K562 (cell line): ENCODE measurements at regions not wholly inside any gene's neighbourhood (a gene's known extent, or its start where the extent isn't known, plus 50 kb on each side); places are given as distances from the start of the nearest gene placed in this dataset.

Experiments
- ATAC-seq: fragments of 200-7000 bp; cut with Tn5 transposase; 3 replicates; pipeline ENCODE4 v1.9.1; 2020; ENCODE audit warnings: moderate library complexity
- BruUV-seq: library from RNA; stranded (reverse); fragments of 400-500 nt; replicated peaks from 2 replicates; lab custom pipeline; 2021; lab: Mats Ljungman, UMichigan
- CTCF ChIA-PET: fragments of 300-600 bp; formaldehyde crosslinking; extraction: SDS; loops from one replicate; lab custom pipeline; 2021; ENCODE audit warnings: low intra/inter-chr PET ratio; lab: Yijun Ruan, JAX
- POLR2A ChIA-PET: fragments of 300-600, 350-650 bp; sonication (Branson Sonifier 250); formaldehyde crosslinking; extraction: SDS; loops from one replicate; lab custom pipeline; 2021; ENCODE audit warnings: antibody characterized with exemption, inconsistent platforms; lab: Yijun Ruan, JAX
- DNase-seq, 4 experiments: peaks; one replicate each; pipeline versions ENCODE4 v3.0.0 to v3.0.0-alpha.2; 2011 to 2018; ENCODE audit warnings: low spot score in 3 of 4, mixed read lengths in 3 of 4; ENCODE audit errors: extremely low read depth in 1 of 4
- FAIRE-seq: peaks from 2 replicates; lab custom pipeline; 2011; peaks lifted over from hg19 to GRCh38; lab: Jason Lieb, UNC
- H2AFZ ChIP-seq: 2 replicates; pipeline ENCODE4 v1.6.0; 2011; ENCODE audit warnings: low read depth, low read length, control low read depth, inconsistent platforms
- H3K27ac ChIP-seq: fragments of 200-600 bp; 3 replicates; pipeline ENCODE4 v1.8.0; 2011; ENCODE audit warnings: low read depth, mild to moderate bottlenecking, control low read depth, inconsistent platforms, low read length, moderate library complexity, mixed read lengths; ENCODE audit errors: extremely low read depth
- H3K27me3 ChIP-seq, 2 experiments: fragments of 300-600 bp in 1 of 2; 2 replicates in 1 of 2; 3 replicates in 1 of 2; pipeline versions ENCODE4 v1.6.0 to v1.8.0; 2011; ENCODE audit warnings: inconsistent platforms in 2 of 2, low read length in 2 of 2, mild to moderate bottlenecking in 1 of 2, mixed read lengths in 1 of 2, moderate library complexity in 1 of 2; ENCODE audit not compliant: control insufficient read depth in 2 of 2, insufficient read depth in 2 of 2
- H3K36me3 ChIP-seq: fragments of 300-600 bp; 3 replicates; pipeline ENCODE4 v1.8.0; 2011; ENCODE audit warnings: mild to moderate bottlenecking, low read length, inconsistent platforms; ENCODE audit not compliant: control insufficient read depth, insufficient read depth
- H3K4me1 ChIP-seq, 2 experiments: fragments of 200-600 bp in 1 of 2; replicated peaks in 1 of 2; 2 replicates in 1 of 2; 3 replicates in 1 of 2; pipeline versions ENCODE4 v1.5.1 to v1.8.0; 2011; ENCODE audit warnings: inconsistent platforms in 2 of 2, low read length in 2 of 2, mild to moderate bottlenecking in 1 of 2, mixed read lengths in 1 of 2, moderate library complexity in 1 of 2; ENCODE audit not compliant: control insufficient read depth in 2 of 2, insufficient read depth in 2 of 2
- H3K4me2 ChIP-seq: 2 replicates; pipeline ENCODE4 v1.6.1; 2011; ENCODE audit warnings: low read length, control low read depth, inconsistent platforms, mixed read lengths; ENCODE audit not compliant: insufficient read depth
- H3K4me3 ChIP-seq: fragments of 200-600 bp; sonication (generic), shearing (Covaris generic); 2 replicates; pipeline ENCODE4 v1.5.1; 2016; ENCODE audit warnings: control low read depth, inconsistent platforms
- H3K79me2 ChIP-seq: fragments of 200-600 bp; 3 replicates; pipeline ENCODE4 v1.8.0; 2011; ENCODE audit warnings: low read length, inconsistent platforms; ENCODE audit not compliant: control insufficient read depth, insufficient read depth
- H3K9ac ChIP-seq, 2 experiments: 2 replicates each; pipeline versions ENCODE4 v1.6.0 to v1.6.1; 2011; ENCODE audit warnings: low read depth in 2 of 2, low read length in 2 of 2, control low read depth in 1 of 2, inconsistent platforms in 1 of 2, mild to moderate bottlenecking in 1 of 2, mixed read lengths in 1 of 2; ENCODE audit not compliant: insufficient read depth in 1 of 2
- H3K9me1 ChIP-seq: one replicate; pipeline ENCODE4 v1.6.0; 2011; ENCODE audit warnings: inconsistent platforms, mild to moderate bottlenecking, low read length, moderate library complexity; ENCODE audit not compliant: control insufficient read depth, insufficient read depth
- H3K9me3 ChIP-seq: replicated peaks from 2 replicates; pipeline ENCODE4 v1.5.1; 2011; ENCODE audit warnings: low read depth, low read length, inconsistent platforms; ENCODE audit not compliant: control insufficient read depth, insufficient read depth
- H4K20me1 ChIP-seq: replicated peaks from 2 replicates; pipeline ENCODE4 v1.6.1; 2011; ENCODE audit warnings: low read length, inconsistent platforms, mixed read lengths; ENCODE audit not compliant: control insufficient read depth, insufficient read depth
- ATF3 ChIP-seq, 2 experiments: fragments of 450-650 bp in 1 of 2; sonication (generic) in 1 of 2; formaldehyde crosslinking in 1 of 2; IDR thresholded peaks in 1 of 2; conservative IDR thresholded peaks in 1 of 2; 2 replicates each; pipeline versions ENCODE4 v1.6.1 to v1.8.1; 2016 to 2023; ENCODE audit warnings: mild to moderate bottlenecking in 2 of 2, moderate library complexity in 2 of 2, inconsistent platforms in 1 of 2, missing genetic modification reagents in 1 of 2
- CGGBP1 ChIP-seq: fragments of 250-450 bp; sonication (Bioruptor Pico); IDR thresholded peaks from 2 replicates; pipeline ENCODE4 v1.9.0; 2021; ENCODE audit warnings: mild to moderate bottlenecking
- E2F5 ChIP-seq: sonication (generic); formaldehyde crosslinking; IDR thresholded peaks from 2 replicates; pipeline ENCODE4 v1.8.0; 2022; ENCODE audit warnings: mild to moderate bottlenecking, missing genetic modification reagents
- GATA2 ChIP-seq: sonication (generic); formaldehyde crosslinking; IDR thresholded peaks from 2 replicates; pipeline ENCODE4 v1.4.0; 2020; ENCODE audit warnings: mild to moderate bottlenecking, missing genetic modification reagents
- GATAD2B ChIP-seq: fragments of 450-650 bp; IDR thresholded peaks from 2 replicates; pipeline ENCODE4 v1.6.1; 2017; ENCODE audit warnings: mild to moderate bottlenecking, borderline replicate concordance
- HNRNPH1 ChIP-seq: fragments of 200-400 bp; formaldehyde crosslinking; optimal IDR thresholded peaks from 2 replicates; pipeline ENCODE3; 2017; ENCODE audit warnings: low read depth, mild to moderate bottlenecking, low read length, moderate library complexity
- NFYB ChIP-seq: IDR thresholded peaks from 2 replicates; pipeline ENCODE4 v1.6.1; 2011; ENCODE audit warnings: mild to moderate bottlenecking, moderate library complexity; ENCODE audit not compliant: insufficient read length; ENCODE audit errors: extremely low read depth
- NUFIP1 ChIP-seq: fragments of 450-650 bp; IDR thresholded peaks from 2 replicates; pipeline ENCODE4 v1.6.1; 2018; ENCODE audit not compliant: partially characterized antibody
- PHF20 ChIP-seq: fragments of 450-650 bp; IDR thresholded peaks from 2 replicates; pipeline ENCODE4 v1.6.1; 2018; ENCODE audit not compliant: partially characterized antibody
- POU5F1 ChIP-seq: fragments of 150-350 bp; IDR thresholded peaks from 2 replicates; pipeline ENCODE4 v1.6.1; 2014; ENCODE audit warnings: borderline replicate concordance, low read length, low read depth, mild to moderate bottlenecking; ENCODE audit not compliant: partially characterized antibody
- RBM39 ChIP-seq: fragments of 200-400 bp; formaldehyde crosslinking; optimal IDR thresholded peaks from 2 replicates; pipeline ENCODE3; 2018; ENCODE audit warnings: low read depth, low read length
- SMAD3 ChIP-seq: fragments of 450-650 bp; formaldehyde crosslinking; conservative IDR thresholded peaks from 2 replicates; pipeline ENCODE4 v1.4.0; 2020; ENCODE audit warnings: mild to moderate bottlenecking
- TAL1 ChIP-seq: fragments of 450-650 bp; IDR thresholded peaks from 2 replicates; pipeline ENCODE4 v1.6.1; 2016; ENCODE audit warnings: mild to moderate bottlenecking
- VEZF1 ChIP-seq: fragments of 200-800 bp; sonication (Bioruptor generic); IDR thresholded peaks from 2 replicates; pipeline ENCODE4 v1.6.1; 2017; ENCODE audit warnings: missing genetic modification characterization, missing compliant biosample characterization
- ZBTB8A ChIP-seq: fragments of 450-650 bp; IDR thresholded peaks from 2 replicates; pipeline ENCODE4 v1.6.1; 2018; ENCODE audit warnings: mild to moderate bottlenecking, moderate library complexity; ENCODE audit not compliant: partially characterized antibody
- ZFP1 ChIP-seq: fragments of 450-650 bp; formaldehyde crosslinking; IDR thresholded peaks from 2 replicates; pipeline ENCODE4 v1.4.0; 2020; ENCODE audit warnings: mild to moderate bottlenecking, mixed read lengths
- ZNF133 ChIP-seq: fragments of 250-450 bp; sonication (Bioruptor Pico); IDR thresholded peaks from 2 replicates; pipeline ENCODE4 v1.4.0; 2020; ENCODE audit warnings: mild to moderate bottlenecking
- WGBS: fragments of 100-300 bp; shearing (Covaris generic); methylation state at CpG from one replicate; pipeline ENCODE4 v1.1.6; 2016; ENCODE audit warnings: low coverage, mixed read lengths; ENCODE audit not compliant: insufficient coverage; ENCODE audit errors: missing lambda C conversion rate; 5-methylcytosine and 5-hydroxymethylcytosine counted together
- in situ Hi-C: fragments of 300-500 bp; cut with MboI; formaldehyde crosslinking; loops from 4 replicates; pipeline ENCODE4 v1.15.0; 2018; ENCODE audit warnings: inconsistent platforms, mixed read lengths
- intact Hi-C: fragments of 100-400 bp; cut with micrococcal nuclease; formaldehyde crosslinking; loops from 2 replicates; pipeline ENCODE4 v1.14.2; 2022

- TF ChIP-seq ZBTB8A (no peak), E2F5 (CRISPR knock-in tag) (no peak), ZNF133 (CRISPR knock-in tag) (no peak), NUFIP1 (no peak), ATF3 (IDR thresholded peaks at IDR 0.05) (no peak), ATF3 (CRISPR knock-in tag; conservative IDR thresholded peaks at IDR 0.05) (no peak), PHF20 (no peak), TAL1 (no peak), HNRNPH1 (no peak)
Measured at GRCh38 chr15:29885183-29885582, 62.9 kb upstream of the TJP1 start (continued).

- H2AFZ ChIP-seq, result no peak overlapping the region
- TF ChIP-seq RBM39 (no peak), VEZF1 (no peak), SMAD3 (CRISPR knock-in tag) (no peak), POU5F1 (no peak), GATA2 (CRISPR knock-in tag) (no peak), CGGBP1 (no peak), ZFP1 (no peak), GATAD2B (no peak), NFYB (no peak)
Measured at GRCh38 chr15:29883126-29883525, 60.9 kb upstream of the TJP1 start.

More at GRCh38 chr15:29883126-29883525, 60.9 kb upstream of the TJP1 start:
- ATAC-seq (no peak), FAIRE-seq (no peak), DNase-seq (no peak)
- intact Hi-C loops, result no loop called here
- Histone ChIP-seq H3K79me2 (no peaks in the 10 kb centered on the region), H3K27me3 (peaks cover 16 to 18% of the 10 kb centered on the region in 2 experiments; a peak in 4 of 5 replicates), H3K9me3 (no peaks in the 10 kb centered on the region), H3K4me2 (no peak overlapping the region), H3K9me1 (no peaks in the 10 kb centered on the region), H3K27ac (no peak overlapping the region), H4K20me1 (no peaks in the 10 kb centered on the region), H3K36me3 (no peaks in the 10 kb centered on the region), H3K4me3 (no peak overlapping the region), H3K9ac (no peak overlapping the region), H3K4me1 (no peaks in the 10 kb centered on the region; a peak in 1 of 5 replicates)
- BruUV-seq, result no TSS peak
- CTCF ChIA-PET, result no interaction called here
- in situ Hi-C loops, result no loop called here
- 0% methylated on average over 3 of the region's 3 CpGs for WGBS
- POLR2A ChIA-PET, result no interaction called here
